Stimulated activated CD4-positive, alpha-beta T cell treated with anti-CD3 and anti-CD28 coated beads, TNF-alpha, amount 100 ng/mL, for 48 hours (primary cell): ENCODE measurements at regions not wholly inside any gene's neighbourhood (a gene's known extent, or its start where the extent isn't known, plus 50 kb on each side); places are given as distances from the start of the nearest gene placed in this dataset.

Experiments used
- DNase-seq, 3 donors: peaks; one replicate each; pipeline ENCODE4 v3.0.0-alpha.2; 2020; ENCODE audit warnings: low read depth in 3 of 3

DNA sequence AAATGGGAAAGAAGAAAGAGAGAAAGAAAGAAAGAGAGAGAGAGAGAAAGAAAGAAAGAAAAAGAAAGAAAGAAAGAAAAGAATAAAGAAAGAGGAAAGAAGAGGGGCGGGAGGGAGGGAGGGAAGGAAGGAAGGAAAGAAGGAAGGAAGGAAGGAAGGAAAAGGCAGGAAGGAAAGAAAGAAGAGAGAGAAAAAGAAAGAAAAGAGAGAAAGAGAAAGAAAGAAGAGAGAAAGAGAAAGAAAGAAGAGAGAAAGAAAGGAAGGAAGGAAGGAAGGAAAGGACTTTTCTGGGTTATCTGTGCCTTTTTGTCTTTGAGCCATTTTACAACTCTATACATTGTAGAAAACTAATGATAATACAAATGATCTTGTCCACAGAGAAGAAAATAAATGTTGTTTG lies 136.6 kb upstream of the SMAD3 start:
- no peak for DNase-seq

DNA sequence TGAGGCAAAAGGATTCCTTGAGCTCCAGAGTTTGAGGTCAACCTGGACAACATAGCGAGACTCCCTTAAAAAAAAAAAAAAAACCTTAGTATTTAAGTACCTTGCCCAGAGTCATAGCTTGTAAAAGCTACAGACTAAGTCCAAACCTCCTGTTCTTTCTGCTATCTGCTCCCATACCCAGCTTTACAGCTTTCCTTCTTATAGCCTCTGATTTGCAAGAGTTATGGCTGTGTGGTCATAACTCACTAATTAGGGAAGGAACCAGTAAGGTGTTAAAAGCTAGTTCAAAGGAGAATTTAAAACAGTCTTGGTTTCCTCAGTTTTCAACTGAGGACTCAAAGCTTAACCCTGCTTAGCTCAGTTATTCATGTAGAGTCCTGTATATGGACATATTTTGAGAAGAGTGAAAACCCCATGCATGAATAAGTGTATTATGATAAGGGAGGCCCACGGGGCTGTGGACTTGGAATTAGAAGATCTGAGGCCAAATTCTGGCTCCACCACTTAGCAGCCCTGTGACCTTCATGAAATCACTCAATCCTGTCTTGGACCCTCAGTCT lies 135.5 kb upstream of the SMAD3 start:
- DNase-seq, result no peak

DNA sequence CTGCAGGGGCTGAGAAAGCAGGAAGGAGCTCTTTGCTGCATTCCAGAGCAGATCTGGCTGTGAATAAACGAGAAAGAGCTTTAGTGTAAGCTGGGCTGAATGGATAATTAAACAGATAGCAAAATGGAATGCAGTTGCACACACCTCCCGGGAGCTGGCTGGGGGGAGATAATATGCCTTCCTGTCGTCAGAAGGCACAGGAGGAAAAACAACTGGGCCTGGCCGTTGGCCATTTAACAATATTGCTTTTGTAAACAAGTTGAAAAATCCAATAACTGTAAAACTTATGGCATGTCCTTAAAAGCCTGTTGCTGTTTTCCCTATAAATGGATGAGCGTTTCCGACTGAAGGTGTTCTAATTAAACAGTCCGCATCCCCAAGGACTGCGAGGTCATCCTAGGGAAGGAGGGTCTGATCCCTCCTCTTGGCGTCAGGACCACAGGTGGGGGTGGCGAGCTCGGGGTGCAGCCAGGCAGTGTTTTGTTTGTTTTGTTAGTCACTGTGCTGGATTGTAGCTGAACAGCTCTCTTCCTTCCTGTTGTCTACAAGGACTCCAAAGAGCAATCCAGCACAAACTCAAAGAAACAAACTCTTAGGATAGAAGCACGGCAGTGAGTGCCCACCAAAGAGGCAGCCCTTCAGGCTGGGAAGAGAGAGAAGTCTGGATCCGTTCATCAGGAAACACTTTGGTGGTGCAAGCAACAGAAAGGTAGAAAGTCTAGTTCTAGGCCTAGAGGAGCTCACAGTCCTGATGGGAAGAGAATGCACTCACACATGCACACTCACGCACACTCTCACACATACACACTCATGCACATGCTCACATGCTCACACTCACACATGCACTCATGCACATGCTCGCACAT lies 133.4 kb upstream of the SMAD3 start:
- DNase-seq, result no peak

DNA sequence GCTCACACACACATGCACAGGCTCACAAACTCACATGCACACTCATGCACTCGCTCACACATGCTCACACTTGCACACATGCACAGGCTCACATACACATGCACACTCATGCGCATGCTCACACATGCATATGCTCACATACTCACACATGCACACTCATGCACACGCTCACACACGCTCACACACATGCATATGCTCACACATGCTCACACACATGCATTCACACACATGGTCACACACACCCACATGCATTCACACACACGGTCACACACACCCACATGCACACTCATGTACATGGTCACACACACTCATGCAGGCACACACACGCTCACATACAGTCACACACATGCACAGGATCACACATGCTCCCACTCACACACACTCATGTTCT lies 132.8 kb upstream of the SMAD3 start:
- DNase-seq, result no peak

DNA sequence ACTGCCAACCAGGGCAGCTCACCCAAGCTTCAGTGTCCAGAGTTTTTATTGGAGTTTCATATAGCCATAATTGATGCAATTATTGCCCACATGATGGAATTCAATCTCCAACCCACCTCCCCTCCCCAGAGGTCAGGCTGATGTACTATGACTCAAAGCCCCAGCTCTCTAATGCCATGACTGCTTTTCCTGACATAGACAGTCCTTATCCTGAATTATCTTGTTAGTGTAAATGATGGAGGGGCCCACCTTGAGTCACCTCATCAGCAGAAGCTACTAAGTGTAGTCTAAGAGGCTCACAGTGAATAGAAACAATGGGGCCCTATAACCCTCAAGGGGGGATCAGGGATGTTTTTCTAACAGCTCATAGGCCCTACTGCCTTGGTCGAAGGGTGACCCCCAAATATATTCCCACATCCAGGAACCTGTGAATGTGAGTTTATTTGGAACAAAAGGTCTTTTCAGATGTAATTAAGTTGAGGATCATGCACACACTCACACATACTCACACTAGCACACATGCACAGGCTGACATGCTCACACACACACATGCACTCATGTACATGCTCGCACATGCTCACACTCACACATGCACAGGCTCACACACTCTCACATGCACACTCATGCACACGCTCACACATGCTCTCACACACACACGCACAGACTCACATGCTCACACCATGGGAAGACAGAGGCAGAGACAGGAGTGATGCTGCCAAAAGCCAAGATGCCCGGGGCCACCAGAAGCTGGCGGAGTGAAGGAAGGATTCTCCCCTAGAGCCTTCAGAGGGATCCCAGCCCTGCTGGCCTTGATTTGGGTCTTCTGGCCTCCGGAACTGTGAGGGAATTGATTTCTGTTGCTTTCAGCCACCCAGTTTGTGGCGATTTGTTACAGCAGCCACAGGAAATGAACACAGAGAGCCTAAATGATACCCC lies 131.2 kb upstream of the SMAD3 start:
- no peak for DNase-seq

DNA sequence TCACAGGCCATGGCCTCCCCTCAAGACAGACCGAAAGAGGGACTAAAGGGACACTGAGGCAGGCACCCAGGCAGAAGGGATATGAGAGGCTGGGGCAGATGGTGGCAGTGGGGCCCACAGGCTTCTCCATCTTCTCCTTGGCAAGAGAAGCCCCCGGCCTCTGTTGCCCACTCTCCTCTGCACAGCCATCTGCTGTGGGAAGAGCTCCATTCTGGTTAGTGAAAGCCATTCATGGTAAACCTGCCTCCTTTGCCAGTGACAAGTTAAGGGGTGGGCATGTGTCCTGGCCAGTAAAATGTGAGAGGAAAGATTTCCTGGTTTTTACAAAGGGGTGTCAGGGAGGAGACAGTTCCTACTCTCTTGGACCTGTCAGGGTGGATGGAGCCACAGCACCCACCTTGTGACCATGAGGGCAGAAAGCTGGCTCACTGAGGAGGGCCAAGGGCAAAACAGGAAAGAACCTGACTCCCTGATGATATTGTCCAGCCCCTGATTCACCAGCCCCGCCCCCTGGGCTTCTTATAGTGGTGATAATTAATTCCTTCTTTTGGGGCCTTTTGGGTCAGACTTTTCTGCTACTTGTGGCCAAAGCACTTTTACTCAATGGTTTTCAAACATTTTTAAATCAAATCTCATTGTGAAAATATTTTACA lies 130.4 kb upstream of the SMAD3 start:
- DNase-seq, result no peak

DNA sequence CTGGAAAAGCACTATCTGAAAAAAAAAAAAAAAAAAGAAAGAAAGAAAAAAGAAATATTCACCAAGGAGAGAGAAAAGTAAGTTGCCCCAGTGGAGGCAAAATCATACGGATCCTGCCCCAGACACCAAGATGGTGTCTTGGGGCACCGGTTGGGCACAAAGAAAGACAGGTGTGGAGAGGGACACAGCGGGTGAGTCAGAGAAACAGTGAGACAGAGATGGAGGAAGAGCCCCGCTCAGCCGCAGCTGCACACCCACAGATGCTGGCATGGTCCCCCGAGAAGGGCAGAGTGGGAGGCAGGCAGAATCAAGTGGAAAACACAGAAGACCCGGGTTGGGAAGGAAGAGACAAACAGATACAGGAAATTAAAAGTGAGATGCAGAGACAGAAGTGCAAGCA lies 129.7 kb upstream of the SMAD3 start:
- no peak for DNase-seq

- DNase-seq, result no peak
Measured at GRCh38 chr15:66936109-66936860, 129.1 kb upstream of the SMAD3 start.

DNA sequence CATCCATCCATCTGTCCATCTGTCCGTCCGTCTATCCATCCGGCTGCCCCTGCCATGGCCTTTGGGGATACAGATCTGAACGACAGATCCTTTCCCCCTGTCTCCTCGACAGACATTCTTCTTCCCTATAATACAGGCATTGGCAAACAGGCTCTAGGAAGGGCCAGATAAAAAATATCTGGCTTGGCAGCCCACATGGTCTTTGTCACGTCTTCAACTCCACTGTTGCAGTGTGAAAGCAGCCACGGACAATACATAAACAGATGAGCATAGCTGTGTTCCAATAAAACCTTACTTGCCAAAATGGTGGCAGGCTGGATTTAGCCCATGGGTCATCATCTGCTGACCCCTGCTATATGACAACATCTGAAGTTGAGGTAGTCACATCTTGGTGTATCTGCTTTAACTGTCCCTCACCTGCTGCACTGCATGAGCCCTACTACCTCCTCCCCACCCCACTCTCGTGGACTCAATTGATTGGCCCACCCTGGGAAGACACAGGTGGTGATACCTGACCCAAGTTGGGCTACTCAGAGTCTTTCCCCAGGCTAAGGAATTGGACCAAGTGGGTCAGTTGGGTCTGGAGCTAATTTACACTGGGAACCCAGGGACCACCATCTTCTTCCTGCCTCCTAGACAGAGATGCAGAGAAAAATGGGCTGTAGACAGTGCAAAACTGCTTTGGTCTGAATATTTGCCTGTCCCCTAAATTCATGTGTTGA lies 128.4 kb upstream of the SMAD3 start:
- DNase-seq, result no peak

- DNase-seq, result no peak
Measured at GRCh38 chr15:66937588-66937987, 127.8 kb upstream of the SMAD3 start.

- no peak for DNase-seq
Measured at GRCh38 chr15:66938114-66938830, 127.1 kb upstream of the SMAD3 start.

DNA sequence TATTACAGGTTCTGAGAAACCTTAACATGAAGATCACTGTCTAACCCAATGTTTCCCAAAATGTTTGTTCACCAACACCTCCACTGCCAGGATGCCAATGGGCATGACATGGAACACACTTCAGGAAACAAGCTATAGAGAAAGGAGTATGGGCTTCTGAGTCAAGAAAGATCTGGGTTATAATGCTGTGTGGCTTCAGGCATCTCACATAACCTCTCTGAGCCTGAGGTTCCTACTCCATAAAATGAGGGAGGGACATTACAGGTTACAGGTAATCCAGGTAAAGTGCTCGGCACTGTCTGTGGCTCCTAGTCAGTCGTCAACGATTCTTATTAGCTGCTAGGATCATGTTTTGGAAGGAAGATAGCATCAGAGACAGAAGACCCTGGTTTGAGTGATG lies 126.4 kb upstream of the SMAD3 start:
- no peak for DNase-seq

- DNase-seq, result no peak
Measured at GRCh38 chr15:66939451-66940023, 125.9 kb upstream of the SMAD3 start.

DNA sequence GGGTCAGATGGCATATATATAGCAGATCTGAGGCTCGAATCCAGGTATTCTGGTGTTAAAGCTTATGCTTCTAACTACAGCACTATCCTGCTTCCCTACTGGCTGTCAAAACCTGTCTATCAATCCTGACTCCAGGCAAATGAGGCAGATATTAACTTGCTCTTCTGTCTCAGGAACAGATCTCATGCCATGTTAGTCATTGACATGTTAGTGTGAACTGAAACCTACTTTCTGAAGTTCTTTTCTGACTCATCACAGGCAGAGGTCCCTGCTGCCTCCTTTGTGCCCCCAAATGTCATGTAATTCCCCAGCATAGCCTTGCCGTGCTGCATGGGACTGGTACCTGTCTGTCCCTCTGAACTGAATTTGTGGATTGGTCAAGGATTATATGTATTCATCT lies 125.0 kb upstream of the SMAD3 start:
- DNase-seq, result no peak

DNA sequence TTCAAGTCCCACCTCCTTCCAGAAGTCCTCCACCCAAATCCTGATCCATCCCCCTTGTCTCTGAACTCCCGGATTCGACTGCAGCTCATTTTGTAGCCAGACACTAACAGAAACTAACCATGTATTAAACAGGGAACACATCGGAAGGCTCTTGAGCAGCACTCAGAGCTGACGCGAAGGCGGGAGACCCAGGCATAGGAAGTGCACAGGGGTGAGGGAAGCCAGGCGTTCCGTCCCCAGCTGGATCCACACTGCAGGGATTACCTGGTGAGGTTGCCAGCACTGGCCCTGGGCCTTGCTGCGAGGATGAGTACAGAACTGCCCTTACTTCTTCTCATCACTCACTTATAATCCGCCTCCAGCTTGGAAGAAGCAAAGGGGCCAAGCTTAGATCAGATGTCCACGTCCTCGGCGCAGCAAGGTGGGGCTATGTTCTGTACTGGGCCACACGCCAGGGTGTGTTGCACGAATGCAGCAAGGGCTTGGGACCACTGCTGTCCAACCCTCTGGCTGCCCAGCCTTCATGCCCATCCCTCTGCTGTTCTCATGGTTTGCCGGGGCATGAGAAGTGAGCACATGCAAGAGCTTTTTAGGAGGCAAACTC lies 124.2 kb upstream of the SMAD3 start:
- no peak for DNase-seq

DNA sequence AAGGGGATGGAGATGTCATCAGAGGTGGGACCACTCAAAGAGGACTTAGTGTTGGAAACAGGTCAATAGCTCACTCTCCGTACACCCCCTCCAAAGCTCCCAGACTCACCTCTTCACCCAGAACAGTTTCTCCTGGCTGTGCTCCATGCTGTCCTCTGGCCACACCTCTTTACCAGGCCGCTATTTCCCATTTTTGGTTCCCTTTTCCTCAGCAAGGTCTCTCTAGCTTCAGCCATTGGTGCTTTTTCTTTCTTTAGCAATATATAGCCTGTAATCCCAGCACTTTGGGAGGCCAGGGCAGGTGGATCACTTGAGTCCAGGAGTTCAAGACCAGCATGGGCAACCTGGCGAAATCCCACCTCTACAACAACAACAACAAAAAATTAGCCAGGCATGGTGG lies 123.6 kb upstream of the SMAD3 start:
- DNase-seq, result no peak

- DNase-seq, result no peak
Measured at GRCh38 chr15:66942649-66943390, 122.6 kb upstream of the SMAD3 start.

DNA sequence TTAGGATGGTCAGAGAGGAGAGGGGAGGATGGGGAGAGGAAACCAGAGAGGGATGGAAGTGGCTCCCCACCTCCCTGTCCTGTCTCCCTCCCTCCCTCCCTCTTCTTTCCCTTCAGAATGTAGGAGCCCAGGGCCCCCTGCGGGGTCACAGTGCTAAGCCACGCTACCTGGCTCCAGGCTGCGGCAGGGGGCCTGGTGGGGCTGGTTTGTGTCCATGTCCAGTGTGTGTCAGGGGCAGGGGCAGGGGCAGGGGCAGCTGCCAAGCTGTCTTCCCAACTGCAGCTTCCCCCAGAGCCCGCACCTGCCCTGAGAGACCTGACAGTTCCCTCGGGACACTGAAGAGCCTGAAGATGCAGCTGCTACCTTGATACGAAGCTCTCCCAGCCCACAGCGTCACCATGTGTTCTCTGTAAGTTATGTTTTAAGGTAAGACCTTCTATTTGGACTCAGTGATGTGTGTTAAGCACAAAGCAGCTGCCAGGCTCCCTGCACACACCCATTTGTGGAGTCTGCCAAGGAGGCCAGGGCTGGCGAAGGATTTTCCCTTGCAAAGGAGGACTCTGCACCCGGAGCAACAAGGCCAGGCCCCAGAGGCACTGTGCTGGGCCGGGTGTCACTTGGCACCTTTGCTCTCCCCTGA lies 121.8 kb upstream of the SMAD3 start:
- DNase-seq, result no peak
